HCT116 (cell line): ENCODE measurements at regions not wholly inside any gene's neighbourhood (a gene's known extent, or its start where the extent isn't known, plus 50 kb on each side); places are given as distances from the start of the nearest gene placed in this dataset.

Experiments used
- FOSL1 ChIP-seq: IDR thresholded peaks from 2 replicates; pipeline ENCODE4 v1.6.1; 2012; ENCODE audit warnings: low read depth
- POLR2A ChIP-seq: IDR thresholded peaks from 2 replicates; pipeline ENCODE4 v1.7.0; 2011; ENCODE audit warnings: borderline replicate concordance; ENCODE audit not compliant: insufficient read depth, insufficient read length; ENCODE audit errors: extremely low read depth

- TF ChIP-seq FOSL1 = peak; percentile 76
- no peak for TF ChIP-seq POLR2A
Observed at GRCh38 chr1:93779540-93780165, 98.0 kb upstream of the BCAR3 start.
